ENCODE measurements at regions not wholly inside any gene's neighbourhood (a gene's known extent, or its start where the extent isn't known, plus 50 kb on each side); places are given as distances from the start of the nearest gene placed in this dataset.

DNA sequence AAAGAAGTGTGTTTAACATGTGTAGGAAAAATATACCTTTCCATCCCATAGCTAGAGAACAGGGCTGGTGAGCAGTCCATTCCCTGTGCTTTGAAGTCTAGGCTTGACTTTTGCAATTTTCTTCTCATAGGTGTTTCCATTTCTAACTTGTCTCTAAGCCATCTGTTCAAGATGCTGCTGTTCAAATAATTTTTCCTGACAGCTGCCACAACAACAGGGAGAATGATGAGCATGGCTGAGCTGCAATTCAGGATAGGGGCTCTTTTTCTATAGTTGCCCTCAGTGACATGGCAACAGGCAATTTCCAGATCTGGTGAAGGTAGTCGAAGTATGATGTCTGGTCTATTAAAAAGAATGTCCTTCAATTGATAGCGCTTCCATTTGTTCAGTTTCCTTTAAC lies 103.0 kb upstream of the HS3ST5 start:
- DNase-seq (ENCODE audit: low read depth), result no peak
- no peak overlapping the region for H3K4me3 ChIP-seq (ENCODE audit: low read length)
- TF ChIP-seq, protein P1, sequence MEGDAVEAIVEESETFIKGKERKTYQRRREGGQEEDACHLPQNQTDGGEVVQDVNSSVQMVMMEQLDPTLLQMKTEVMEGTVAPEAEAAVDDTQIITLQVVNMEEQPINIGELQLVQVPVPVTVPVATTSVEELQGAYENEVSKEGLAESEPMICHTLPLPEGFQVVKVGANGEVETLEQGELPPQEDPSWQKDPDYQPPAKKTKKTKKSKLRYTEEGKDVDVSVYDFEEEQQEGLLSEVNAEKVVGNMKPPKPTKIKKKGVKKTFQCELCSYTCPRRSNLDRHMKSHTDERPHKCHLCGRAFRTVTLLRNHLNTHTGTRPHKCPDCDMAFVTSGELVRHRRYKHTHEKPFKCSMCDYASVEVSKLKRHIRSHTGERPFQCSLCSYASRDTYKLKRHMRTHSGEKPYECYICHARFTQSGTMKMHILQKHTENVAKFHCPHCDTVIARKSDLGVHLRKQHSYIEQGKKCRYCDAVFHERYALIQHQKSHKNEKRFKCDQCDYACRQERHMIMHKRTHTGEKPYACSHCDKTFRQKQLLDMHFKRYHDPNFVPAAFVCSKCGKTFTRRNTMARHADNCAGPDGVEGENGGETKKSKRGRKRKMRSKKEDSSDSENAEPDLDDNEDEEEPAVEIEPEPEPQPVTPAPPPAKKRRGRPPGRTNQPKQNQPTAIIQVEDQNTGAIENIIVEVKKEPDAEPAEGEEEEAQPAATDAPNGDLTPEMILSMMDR (IDR thresholded peaks at IDR 0.05; ENCODE audit: insufficient read depth, low read depth, low read length, missing control alignments), result no peak

DNA sequence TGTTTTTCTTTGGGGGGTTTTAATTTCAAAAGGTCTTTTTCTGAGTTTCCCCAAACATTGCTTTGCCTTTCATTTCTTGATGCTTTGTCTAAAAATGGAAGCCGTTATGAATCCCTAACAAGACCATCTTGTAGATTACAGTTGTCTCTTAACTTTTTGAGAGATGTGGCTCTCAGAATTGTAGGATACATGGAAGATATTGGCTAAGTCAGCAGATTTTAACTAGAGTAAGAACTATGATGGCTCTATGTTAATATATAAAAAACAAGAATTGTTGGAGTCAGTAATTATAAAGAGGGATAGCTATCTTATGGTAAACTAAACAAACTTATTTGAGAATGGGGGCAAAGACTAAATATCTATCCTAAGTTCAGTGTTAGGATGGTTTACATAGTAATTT lies 96.6 kb upstream of the HS3ST5 start:
- no peak for DNase-seq (ENCODE audit: low read depth)
- TF ChIP-seq, protein P1 (IDR thresholded peaks at IDR 0.05; ENCODE audit: insufficient read depth, low read depth, low read length, missing control alignments), result no peak
- H3K4me3 ChIP-seq (ENCODE audit: low read length), result no peak overlapping the region

- DNase-seq (ENCODE audit: low read depth), result no peak
- no peak overlapping the region for H3K4me3 ChIP-seq (ENCODE audit: low read length)
- TF ChIP-seq, protein P1 (IDR thresholded peaks at IDR 0.05; ENCODE audit: insufficient read depth, low read depth, low read length, missing control alignments), result no peak
Measured at GRCh38 chr6:114437235-114437634, 94.4 kb upstream of the HS3ST5 start.

- no peak overlapping the region for H3K4me3 ChIP-seq (ENCODE audit: low read length)
- no peak for DNase-seq (ENCODE audit: low read depth)
- TF ChIP-seq, protein P1 (IDR thresholded peaks at IDR 0.05; ENCODE audit: insufficient read depth, low read depth, low read length, missing control alignments), result no peak
Measured at GRCh38 chr6:114436691-114437090, 93.9 kb upstream of the HS3ST5 start.

DNA sequence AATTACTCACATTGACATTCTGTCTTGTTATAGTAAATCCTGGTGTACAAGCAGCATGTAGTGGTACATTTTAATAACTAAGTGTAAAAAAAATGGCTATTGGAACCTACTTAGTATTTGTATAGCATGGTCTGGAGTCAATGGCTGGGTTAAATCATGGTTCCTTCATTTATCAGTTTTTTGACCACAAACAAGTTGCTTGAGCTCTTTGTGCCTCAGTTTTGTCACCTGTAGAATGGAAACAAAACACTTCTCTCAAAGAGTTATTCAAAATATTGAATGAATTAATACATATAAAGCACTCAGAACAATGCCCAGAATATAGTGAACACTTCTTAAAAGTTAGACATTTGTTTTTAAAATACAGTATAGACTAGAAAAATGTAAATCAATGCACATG lies 93.2 kb upstream of the HS3ST5 start:
- TF ChIP-seq, protein P1 (IDR thresholded peaks at IDR 0.05; ENCODE audit: insufficient read depth, low read depth, low read length, missing control alignments), result no peak
- no peak for DNase-seq (ENCODE audit: low read depth)
- H3K4me3 ChIP-seq (ENCODE audit: low read length), result no peak overlapping the region

DNA sequence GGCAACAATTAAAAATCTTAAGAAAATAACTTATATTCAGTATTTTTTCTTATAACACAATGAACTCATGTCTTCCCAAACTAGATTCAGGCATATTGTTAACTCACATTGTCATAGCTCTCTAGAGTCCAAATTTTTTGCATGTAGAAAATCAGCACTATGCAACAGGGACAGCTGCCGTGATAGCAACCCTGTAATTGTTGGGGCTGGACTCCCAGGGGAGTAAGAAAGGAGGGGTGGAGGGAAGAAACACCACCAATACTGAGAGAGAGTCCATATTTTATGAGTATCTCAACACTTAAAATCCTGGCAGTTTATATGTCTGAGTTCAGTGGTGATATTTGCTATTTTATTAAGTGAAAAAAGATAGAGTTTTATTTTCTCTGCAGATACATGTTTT lies 89.6 kb upstream of the HS3ST5 start:
- DNase-seq (ENCODE audit: low read depth), result no peak
- TF ChIP-seq, protein P1 (IDR thresholded peaks at IDR 0.05; ENCODE audit: insufficient read depth, low read depth, low read length, missing control alignments), result no peak
- no peak overlapping the region for H3K4me3 ChIP-seq (ENCODE audit: low read length)

DNA sequence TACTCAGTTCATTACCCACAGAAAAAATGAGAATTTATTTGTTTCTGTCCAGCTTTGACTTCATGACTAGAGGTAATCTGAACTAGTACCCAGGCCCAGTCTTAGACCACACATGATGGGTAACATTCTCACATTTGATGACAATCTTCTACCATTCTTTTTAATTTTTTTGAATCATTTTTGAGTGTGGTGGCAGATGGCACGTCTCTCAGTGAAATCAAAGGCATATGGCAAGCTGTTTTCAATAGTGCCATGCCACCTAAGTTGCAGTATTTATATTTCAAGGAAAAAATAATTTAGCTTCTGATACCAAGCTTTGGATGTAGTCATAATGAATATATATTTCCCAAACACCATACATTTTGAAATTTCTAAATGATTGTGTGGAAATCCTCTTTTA lies 88.8 kb upstream of the HS3ST5 start:
- no peak for DNase-seq (ENCODE audit: low read depth)
- no peak overlapping the region for H3K4me3 ChIP-seq (ENCODE audit: low read length)

More for the DNA sequence above, 88.8 kb upstream of the HS3ST5 start:
- TF ChIP-seq, protein P1 (IDR thresholded peaks at IDR 0.05; ENCODE audit: insufficient read depth, low read depth, low read length, missing control alignments), result no peak
